A549 (cell line): ENCODE measurements at regions not wholly inside any gene's neighbourhood (a gene's known extent, or its start where the extent isn't known, plus 50 kb on each side); places are given as distances from the start of the nearest gene placed in this dataset.

ENCODE experiments used
- ATAC-seq, 2 experiments: fragments of 200-7000 bp in 1 of 2; fragments of >200 bp in 1 of 2; cut with Nextera tagmentation in 1 of 2; cut with Tn5 transposase in 1 of 2; 3 replicates each; pipeline versions ENCODE4 v1.8.0 to v1.9.1; 2018 to 2020; ENCODE audit warnings: mild to moderate bottlenecking in 1 of 2, moderate library complexity in 1 of 2
- CTCF ChIA-PET: fragments of 300-600 bp; sonication (Branson Sonifier 250); formaldehyde crosslinking; extraction: SDS; loops from one replicate; lab custom pipeline; 2021; ENCODE audit warnings: antibody characterized with exemption, inconsistent platforms; lab: Yijun Ruan, JAX
- POLR2A ChIA-PET: fragments of 350-600 bp; formaldehyde crosslinking; extraction: SDS; loops from one replicate; lab custom pipeline; 2021; ENCODE audit warnings: antibody characterized with exemption, inconsistent platforms; lab: Yijun Ruan, JAX
- DNase-seq, 2 experiments: peaks; one replicate each; pipeline versions ENCODE4 v3.0.0 to v3.0.0-alpha.2; 2011 to 2016; ENCODE audit warnings: low read depth in 1 of 2, low spot score in 1 of 2
- FAIRE-seq: peaks from 2 replicates; lab custom pipeline; 2011; peaks lifted over from hg19 to GRCh38; lab: Jason Lieb, UNC
- H3K27ac ChIP-seq, 2 experiments: fragments of >200 bp; sonication (Bioruptor Twin); formaldehyde crosslinking; 3 replicates each; pipeline ENCODE4 v1.5.1; 2016 to 2017
- H3K4me1 ChIP-seq: fragments of >200 bp; sonication (Bioruptor Twin); formaldehyde crosslinking; 3 replicates; pipeline ENCODE4 v1.6.1; 2016
- H3K4me2 ChIP-seq: fragments of >200 bp; sonication (Bioruptor Twin); formaldehyde crosslinking; 3 replicates; pipeline ENCODE4 v1.6.1; 2016
- H3K4me3 ChIP-seq: fragments of >200 bp; sonication (Bioruptor Twin); formaldehyde crosslinking; 3 replicates; pipeline ENCODE4 v1.5.1; 2016
- H3K9me3 ChIP-seq: fragments of >200 bp; sonication (Bioruptor Twin); formaldehyde crosslinking; 3 replicates; pipeline ENCODE4 v1.6.1; 2016
- BHLHE40 ChIP-seq: IDR thresholded peaks from 2 replicates; pipeline ENCODE4 v1.6.1; 2012; ENCODE audit warnings: low read depth, low read length, inconsistent platforms
- CEBPB ChIP-seq, 2 experiments: fragments of >200 bp in 1 of 2; sonication (Bioruptor Twin) in 1 of 2; formaldehyde crosslinking in 1 of 2; IDR thresholded peaks; 2 replicates each; pipeline ENCODE4 v1.6.1; 2012 to 2016
- E2F6 ChIP-seq: IDR thresholded peaks from 2 replicates; pipeline ENCODE4 v1.6.1; 2012; ENCODE audit warnings: low read depth, borderline replicate concordance
- EHMT2 ChIP-seq: fragments of 200-600 bp; sonication (generic); IDR thresholded peaks from 2 replicates; pipeline ENCODE4 v1.6.1; 2016; ENCODE audit warnings: antibody characterized with exemption, low read depth, mild to moderate bottlenecking, moderate library complexity
- EP300 ChIP-seq, 2 experiments: fragments of >200 bp; sonication (Bioruptor Twin); formaldehyde crosslinking; IDR thresholded peaks; 2 replicates in 1 of 2; 3 replicates in 1 of 2; pipeline ENCODE4 v1.6.1; 2016 to 2017
- GATA3 ChIP-seq: IDR thresholded peaks from 2 replicates; pipeline ENCODE4 v1.6.1; 2012; ENCODE audit warnings: borderline replicate concordance
- HDAC2 ChIP-seq: fragments of 200-600 bp; sonication (generic); IDR thresholded peaks from 2 replicates; pipeline ENCODE4 v1.6.1; 2016
- HEYL ChIP-seq: fragments of 250-450 bp; sonication (Bioruptor Pico); IDR thresholded peaks from 2 replicates; pipeline ENCODE4 v1.8.0; 2021; ENCODE audit warnings: mild to moderate bottlenecking, moderate library complexity
- HMGXB4 ChIP-seq: fragments of 250-450 bp; sonication (Bioruptor Pico); IDR thresholded peaks from 2 replicates; pipeline ENCODE4 v1.5.0; 2021; ENCODE audit warnings: mild to moderate bottlenecking, moderate library complexity, borderline replicate concordance
- HOXA7 ChIP-seq: fragments of 250-450 bp; sonication (Bioruptor Pico); IDR thresholded peaks from 2 replicates; pipeline ENCODE4 v1.5.0; 2020; ENCODE audit warnings: mild to moderate bottlenecking, moderate library complexity
- JUNB ChIP-seq: fragments of >200 bp; sonication (Bioruptor Twin); formaldehyde crosslinking; IDR thresholded peaks from 2 replicates; pipeline ENCODE4 v1.6.1; 2016
- MAX ChIP-seq: IDR thresholded peaks from 2 replicates; pipeline ENCODE4 v1.6.1; 2012
- PHF8 ChIP-seq: fragments of 200-600 bp; sonication (generic); IDR thresholded peaks from 2 replicates; pipeline ENCODE4 v1.6.1; 2016; ENCODE audit warnings: low read depth, mild to moderate bottlenecking, antibody characterized with exemption, moderate library complexity, borderline replicate concordance
- POLR2A ChIP-seq: IDR thresholded peaks from 2 replicates; pipeline ENCODE4 v1.6.1; 2012; ENCODE audit warnings: mild to moderate bottlenecking, low read length
- RARB ChIP-seq: fragments of 250-450 bp; sonication (Bioruptor Pico); IDR thresholded peaks from 2 replicates; pipeline ENCODE4 v1.8.0; 2021; ENCODE audit warnings: mild to moderate bottlenecking, moderate library complexity
- RCOR1 ChIP-seq: fragments of 150-350 bp; IDR thresholded peaks from 2 replicates; pipeline ENCODE4 v1.6.1; 2014; ENCODE audit warnings: antibody characterized with exemption, low read length, low read depth
- RFX5 ChIP-seq: fragments of 450-650 bp; IDR thresholded peaks from 2 replicates; pipeline ENCODE4 v1.7.1; 2014; ENCODE audit warnings: antibody characterized with exemption, mild to moderate bottlenecking, moderate library complexity
- SMC3 ChIP-seq: fragments of >200 bp; sonication (Bioruptor Twin); formaldehyde crosslinking; IDR thresholded peaks from 3 replicates; pipeline ENCODE4 v1.6.1; 2018; ENCODE audit warnings: inconsistent platforms
- ZNF302 ChIP-seq: fragments of 250-450 bp; sonication (Bioruptor Pico); IDR thresholded peaks from 2 replicates; pipeline ENCODE4 v1.9.0; 2021; ENCODE audit warnings: inconsistent platforms, mild to moderate bottlenecking, moderate library complexity
- ZSCAN20 ChIP-seq: fragments of 250-450 bp; sonication (Bioruptor Pico); IDR thresholded peaks from 2 replicates; pipeline ENCODE4 v1.8.0; 2022; ENCODE audit warnings: mild to moderate bottlenecking, moderate library complexity
- WGBS: methylation state at CpG from one replicate; pipeline ENCODE4 v1.1.6; 2017; ENCODE audit errors: missing lambda C conversion rate; 5-methylcytosine and 5-hydroxymethylcytosine counted together
- TF ChIP-seq, protein P1 (sequence below): fragments of >200 bp; sonication (Bioruptor Twin); formaldehyde crosslinking; IDR thresholded peaks from 3 replicates; pipeline ENCODE4 v1.6.1; 2016
- TF ChIP-seq, protein P2 (sequence below): fragments of >200 bp; sonication (Bioruptor Twin); formaldehyde crosslinking; IDR thresholded peaks from 3 replicates; pipeline ENCODE4 v1.5.1; 2016
- TF ChIP-seq, protein P3 (sequence below): fragments of >200 bp; sonication (Bioruptor Twin); formaldehyde crosslinking; IDR thresholded peaks from 2 replicates; pipeline ENCODE4 v1.6.1; 2016

DNA sequence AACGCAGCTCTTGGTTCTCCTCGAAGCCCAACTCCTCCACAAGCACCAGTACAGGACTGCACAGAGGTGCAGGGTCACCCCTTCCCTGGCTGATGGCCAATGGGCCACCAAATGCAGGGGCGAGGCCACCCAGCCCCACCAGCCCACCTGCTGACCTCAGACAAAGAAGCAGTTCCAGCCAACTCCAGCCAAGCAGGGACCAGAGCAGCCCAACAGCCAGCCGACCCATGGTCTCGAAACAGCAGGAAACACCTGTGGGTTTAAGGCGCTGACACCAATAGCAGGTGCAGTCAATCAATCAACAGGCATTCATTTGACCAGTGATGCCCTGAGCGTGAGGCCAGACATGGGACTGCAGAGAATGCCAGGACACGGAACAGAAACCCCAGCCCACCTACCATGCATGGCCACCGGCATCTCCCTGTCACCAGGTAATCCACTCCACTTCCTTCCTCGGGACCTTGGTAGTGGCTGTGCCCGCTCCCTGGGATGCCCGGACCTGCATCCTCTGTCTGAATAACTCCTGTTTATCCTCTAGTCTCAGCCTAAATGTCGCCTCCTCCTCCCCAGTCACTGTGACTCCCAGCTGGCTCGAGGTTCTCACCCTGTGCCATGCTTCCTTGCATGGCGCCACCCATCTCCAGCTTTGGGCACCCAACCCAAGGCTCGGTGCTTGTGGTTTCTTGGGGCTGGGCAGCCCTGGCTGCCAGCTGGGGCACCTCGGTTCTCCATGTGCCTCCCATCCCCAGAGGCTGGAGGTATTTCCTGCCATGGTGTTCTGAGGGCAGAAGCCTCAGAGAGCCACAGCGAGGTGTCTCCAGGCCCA, 1475.4 kb downstream of the BRD1 start (continued):
- TF ChIP-seq PHF8: no peak
- no peak for TF ChIP-seq GATA3
- TF ChIP-seq, protein P1, sequence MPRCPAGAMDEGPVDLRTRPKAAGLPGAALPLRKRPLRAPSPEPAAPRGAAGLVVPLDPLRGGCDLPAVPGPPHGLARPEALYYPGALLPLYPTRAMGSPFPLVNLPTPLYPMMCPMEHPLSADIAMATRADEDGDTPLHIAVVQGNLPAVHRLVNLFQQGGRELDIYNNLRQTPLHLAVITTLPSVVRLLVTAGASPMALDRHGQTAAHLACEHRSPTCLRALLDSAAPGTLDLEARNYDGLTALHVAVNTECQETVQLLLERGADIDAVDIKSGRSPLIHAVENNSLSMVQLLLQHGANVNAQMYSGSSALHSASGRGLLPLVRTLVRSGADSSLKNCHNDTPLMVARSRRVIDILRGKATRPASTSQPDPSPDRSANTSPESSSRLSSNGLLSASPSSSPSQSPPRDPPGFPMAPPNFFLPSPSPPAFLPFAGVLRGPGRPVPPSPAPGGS: no peak
- TF ChIP-seq EP300 (IDR thresholded peaks at IDR 0.05): no peak
- TF ChIP-seq ZNF302 (CRISPR knock-in tag): no peak
- TF ChIP-seq POLR2A: no peak
- TF ChIP-seq, protein P2, sequence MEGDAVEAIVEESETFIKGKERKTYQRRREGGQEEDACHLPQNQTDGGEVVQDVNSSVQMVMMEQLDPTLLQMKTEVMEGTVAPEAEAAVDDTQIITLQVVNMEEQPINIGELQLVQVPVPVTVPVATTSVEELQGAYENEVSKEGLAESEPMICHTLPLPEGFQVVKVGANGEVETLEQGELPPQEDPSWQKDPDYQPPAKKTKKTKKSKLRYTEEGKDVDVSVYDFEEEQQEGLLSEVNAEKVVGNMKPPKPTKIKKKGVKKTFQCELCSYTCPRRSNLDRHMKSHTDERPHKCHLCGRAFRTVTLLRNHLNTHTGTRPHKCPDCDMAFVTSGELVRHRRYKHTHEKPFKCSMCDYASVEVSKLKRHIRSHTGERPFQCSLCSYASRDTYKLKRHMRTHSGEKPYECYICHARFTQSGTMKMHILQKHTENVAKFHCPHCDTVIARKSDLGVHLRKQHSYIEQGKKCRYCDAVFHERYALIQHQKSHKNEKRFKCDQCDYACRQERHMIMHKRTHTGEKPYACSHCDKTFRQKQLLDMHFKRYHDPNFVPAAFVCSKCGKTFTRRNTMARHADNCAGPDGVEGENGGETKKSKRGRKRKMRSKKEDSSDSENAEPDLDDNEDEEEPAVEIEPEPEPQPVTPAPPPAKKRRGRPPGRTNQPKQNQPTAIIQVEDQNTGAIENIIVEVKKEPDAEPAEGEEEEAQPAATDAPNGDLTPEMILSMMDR: no peak
- TF ChIP-seq HDAC2: no peak
- no peak for TF ChIP-seq HOXA7 (CRISPR knock-in tag)
- no peak for TF ChIP-seq EHMT2

DNA sequence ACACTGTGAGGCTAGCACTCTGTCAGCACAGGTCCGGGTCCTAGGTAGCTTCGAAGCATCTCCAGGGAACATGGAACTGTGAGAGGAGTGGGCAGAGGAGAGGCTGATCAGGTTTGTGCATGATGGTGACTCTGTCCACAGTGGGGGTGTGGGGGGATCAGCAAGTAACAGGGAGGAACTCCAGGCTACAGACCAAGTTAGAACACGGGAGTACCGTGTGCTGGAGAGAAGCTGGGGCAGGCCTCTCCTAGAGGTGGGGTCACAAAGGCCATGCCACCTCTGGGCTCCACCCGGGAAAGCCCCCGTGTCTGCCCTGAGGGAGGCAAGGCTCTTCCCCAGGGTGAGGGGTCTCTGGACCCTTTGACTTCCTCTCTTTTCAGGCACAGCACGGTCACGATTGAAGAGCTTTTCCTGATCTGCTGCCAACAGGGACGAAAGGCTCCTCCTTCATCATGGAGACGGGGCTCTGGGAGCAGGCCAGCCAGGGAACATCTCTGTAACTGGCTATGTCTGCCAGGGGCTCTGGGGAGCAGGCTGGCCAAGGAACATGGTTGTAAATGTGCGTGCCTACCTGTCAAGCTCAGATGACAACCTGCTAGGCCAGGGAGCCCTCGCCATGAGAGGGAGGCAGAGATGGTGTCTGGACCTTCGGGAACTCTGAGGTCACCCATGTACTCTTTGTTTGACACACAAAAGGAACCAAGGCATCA, 1476.1 kb downstream of the BRD1 start:
- Histone ChIP-seq H3K9me3 (no peaks in the 10 kb centered on the region), H3K4me3 (no peak overlapping the region), H3K4me2 (no peak overlapping the region), H3K4me1 (peaks cover 47% of the 10 kb centered on the region)
- 92% methylated on average over 7 of the region's 13 CpGs for WGBS
- no peak for FAIRE-seq
- POLR2A ChIA-PET: no interaction called here
- DNase-seq: no peak
- CTCF ChIA-PET: interaction anchor here (1.2 kb wide), 1 partner anchor 142 kb away, joined by 3 read pairs; no protein-coding TSS in a partner anchor
- ATAC-seq: no peak
- TF ChIP-seq HEYL (CRISPR knock-in tag): no peak
- TF ChIP-seq ZSCAN20 (CRISPR knock-in tag): no peak
- TF ChIP-seq ZNF302 (CRISPR knock-in tag): no peak
- no peak for TF ChIP-seq JUNB
- TF ChIP-seq, all 56 proteins: peak for 0
- peak overlapping the region; percentile 94 to 96 for H3K27ac ChIP-seq

- TF ChIP-seq RFX5 (no peak), RCOR1 (no peak), RARB (no peak), HEYL (CRISPR knock-in tag) (no peak), BHLHE40 (no peak), MAX (no peak), HMGXB4 (CRISPR knock-in tag) (no peak), POLR2A (no peak), HDAC2 (no peak), SMC3 (no peak), CEBPB (IDR thresholded peaks at IDR 0.05) (no peak), E2F6 (no peak)
- TF ChIP-seq, protein P1: no peak
- TF ChIP-seq, protein P3, sequence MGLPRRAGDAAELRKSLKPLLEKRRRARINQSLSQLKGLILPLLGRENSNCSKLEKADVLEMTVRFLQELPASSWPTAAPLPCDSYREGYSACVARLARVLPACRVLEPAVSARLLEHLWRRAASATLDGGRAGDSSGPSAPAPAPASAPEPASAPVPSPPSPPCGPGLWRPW: no peak
- no peaks in the 10 kb centered on the region for H3K9me3 ChIP-seq
- no peak overlapping the region for H3K4me3 ChIP-seq
- no peak for ATAC-seq
- ChIA-PET POLR2A (no interaction called here), CTCF (no interaction called here)
- H3K27ac ChIP-seq: peak overlapping the region in 1 of 2 experiments; percentile 51; a peak in 3 of 6 replicates
- H3K4me1 ChIP-seq: peaks cover 47% of the 10 kb centered on the region
- FAIRE-seq: no peak
- DNase-seq: no peak
- H3K4me2 ChIP-seq: no peak overlapping the region
- 89% methylated on average over 5 of the region's 7 CpGs for WGBS
Measured at GRCh38 chr22:48350456-48350855, 1477.2 kb downstream of the BRD1 start.
